ENCODE measurements at regions not wholly inside any gene's neighbourhood (a gene's known extent, or its start where the extent isn't known, plus 50 kb on each side); places are given as distances from the start of the nearest gene placed in this dataset.

DNA sequence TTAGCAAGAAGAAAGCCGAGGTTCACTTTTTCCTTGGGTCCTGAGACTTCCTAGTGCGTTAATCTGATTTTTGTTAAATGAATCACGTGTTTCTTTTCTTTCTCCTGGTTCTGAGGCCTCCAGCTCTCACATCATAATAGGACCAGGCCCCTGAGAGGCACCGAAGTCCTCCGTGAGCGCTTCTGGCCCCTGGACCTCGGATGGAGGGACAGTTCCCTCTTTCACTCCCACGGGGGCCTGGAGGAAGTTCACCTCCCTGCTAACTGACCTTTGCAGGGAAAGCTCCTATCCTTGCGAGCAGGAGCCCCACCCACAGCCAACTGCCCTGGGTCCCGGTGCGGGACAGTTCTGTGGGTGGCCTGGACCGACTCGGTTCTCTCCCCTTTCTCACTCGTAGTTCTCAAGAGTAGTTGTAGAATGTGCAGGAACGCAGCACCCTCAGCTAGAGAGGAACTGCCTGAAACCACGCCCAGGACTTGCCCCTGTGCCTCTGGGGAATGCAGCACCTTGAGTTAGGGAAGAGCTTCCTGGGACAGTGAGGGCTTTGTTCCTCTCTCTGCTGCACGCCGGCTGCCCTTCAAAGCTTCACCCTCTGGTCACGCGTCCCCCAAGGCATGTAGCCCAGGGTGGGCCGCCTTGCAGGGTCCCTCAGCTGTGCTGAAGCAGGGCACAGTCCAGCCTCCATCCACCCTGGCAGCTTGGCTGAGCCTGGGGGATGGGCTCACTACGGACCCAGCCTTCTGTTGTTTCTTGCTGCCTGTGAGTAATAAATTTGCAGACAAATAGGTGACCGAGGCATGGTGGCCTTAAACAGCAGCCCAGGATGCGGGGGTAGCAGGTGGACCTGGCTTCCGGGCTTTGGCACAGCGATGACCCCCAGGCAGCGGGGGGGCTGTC lies 264.6 kb downstream of the ADGRD1 start:
- Mint-ChIP-seq H3K36me3 (ENCODE audit: low read depth, unreplicated experiment) (no peaks in the 10 kb centered on the region), H3K4me3 (ENCODE audit: unreplicated experiment) (no peak overlapping the region)
- DNase-seq (ENCODE audit: low spot score): no peak

DNA sequence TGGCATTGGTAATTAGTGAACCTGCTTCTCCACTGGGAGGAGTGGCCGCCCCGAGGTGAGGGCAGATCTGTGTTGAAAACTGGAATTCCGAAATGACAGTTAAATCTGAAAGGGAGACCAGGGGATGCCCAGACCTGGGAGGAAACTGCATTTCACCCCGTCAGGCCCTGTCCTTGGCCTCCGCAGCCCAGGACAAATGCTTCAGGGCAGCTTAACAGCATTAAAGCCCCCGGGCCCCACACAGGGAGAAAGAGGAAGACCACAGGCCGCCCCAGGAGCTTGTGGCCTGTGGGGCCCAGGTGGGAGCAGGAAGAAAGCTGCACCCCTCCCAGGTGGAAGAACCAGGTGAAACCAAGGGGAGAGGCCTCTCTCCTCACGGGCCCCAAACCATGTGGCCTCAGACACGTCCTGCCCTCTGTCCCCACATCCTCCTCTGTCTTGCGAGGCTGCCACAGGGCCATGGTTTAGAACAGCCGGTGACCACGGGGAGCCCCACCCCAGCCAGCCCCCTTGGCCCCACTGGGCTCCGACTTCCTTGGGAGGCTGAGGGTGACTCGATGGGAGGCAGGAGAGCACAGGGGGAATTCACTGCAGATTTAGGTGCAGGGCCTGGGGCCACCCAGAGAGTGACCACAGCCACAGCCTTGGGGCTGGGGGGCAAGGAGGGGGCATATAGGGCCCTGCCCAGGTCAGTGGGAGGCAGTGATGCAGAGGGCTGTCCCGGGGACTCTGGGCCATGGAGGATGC lies 265.4 kb downstream of the ADGRD1 start:
- Mint-ChIP-seq H3K4me3 (ENCODE audit: unreplicated experiment) (no peak overlapping the region), H3K9me3 (ENCODE audit: unreplicated experiment) (no peaks in the 10 kb centered on the region), H3K36me3 (ENCODE audit: low read depth, unreplicated experiment) (no peaks in the 10 kb centered on the region), H3K27me3 (ENCODE audit: unreplicated experiment) (peaks cover 6% of the 10 kb centered on the region), H3K27ac (ENCODE audit: unreplicated experiment) (no peak overlapping the region), H3K4me1 (ENCODE audit: unreplicated experiment) (peaks cover 31% of the 10 kb centered on the region)
- TF ChIP-seq, protein P1, sequence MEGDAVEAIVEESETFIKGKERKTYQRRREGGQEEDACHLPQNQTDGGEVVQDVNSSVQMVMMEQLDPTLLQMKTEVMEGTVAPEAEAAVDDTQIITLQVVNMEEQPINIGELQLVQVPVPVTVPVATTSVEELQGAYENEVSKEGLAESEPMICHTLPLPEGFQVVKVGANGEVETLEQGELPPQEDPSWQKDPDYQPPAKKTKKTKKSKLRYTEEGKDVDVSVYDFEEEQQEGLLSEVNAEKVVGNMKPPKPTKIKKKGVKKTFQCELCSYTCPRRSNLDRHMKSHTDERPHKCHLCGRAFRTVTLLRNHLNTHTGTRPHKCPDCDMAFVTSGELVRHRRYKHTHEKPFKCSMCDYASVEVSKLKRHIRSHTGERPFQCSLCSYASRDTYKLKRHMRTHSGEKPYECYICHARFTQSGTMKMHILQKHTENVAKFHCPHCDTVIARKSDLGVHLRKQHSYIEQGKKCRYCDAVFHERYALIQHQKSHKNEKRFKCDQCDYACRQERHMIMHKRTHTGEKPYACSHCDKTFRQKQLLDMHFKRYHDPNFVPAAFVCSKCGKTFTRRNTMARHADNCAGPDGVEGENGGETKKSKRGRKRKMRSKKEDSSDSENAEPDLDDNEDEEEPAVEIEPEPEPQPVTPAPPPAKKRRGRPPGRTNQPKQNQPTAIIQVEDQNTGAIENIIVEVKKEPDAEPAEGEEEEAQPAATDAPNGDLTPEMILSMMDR (IDR thresholded peaks at IDR 0.05; ENCODE audit: unreplicated experiment): no peak
- DNase-seq (ENCODE audit: low spot score): no peak

More for the DNA sequence above, 264.6 kb downstream of the ADGRD1 start:
- no peaks in the 10 kb centered on the region for H3K9me3 Mint-ChIP-seq (ENCODE audit: unreplicated experiment)
- no peak overlapping the region for H3K27ac Mint-ChIP-seq (ENCODE audit: unreplicated experiment)
- H3K27me3 Mint-ChIP-seq (ENCODE audit: unreplicated experiment): peaks cover 6% of the 10 kb centered on the region
- H3K4me1 Mint-ChIP-seq (ENCODE audit: unreplicated experiment): peaks cover 31% of the 10 kb centered on the region
- TF ChIP-seq, protein P1 (IDR thresholded peaks at IDR 0.05; ENCODE audit: unreplicated experiment): no peak

DNA sequence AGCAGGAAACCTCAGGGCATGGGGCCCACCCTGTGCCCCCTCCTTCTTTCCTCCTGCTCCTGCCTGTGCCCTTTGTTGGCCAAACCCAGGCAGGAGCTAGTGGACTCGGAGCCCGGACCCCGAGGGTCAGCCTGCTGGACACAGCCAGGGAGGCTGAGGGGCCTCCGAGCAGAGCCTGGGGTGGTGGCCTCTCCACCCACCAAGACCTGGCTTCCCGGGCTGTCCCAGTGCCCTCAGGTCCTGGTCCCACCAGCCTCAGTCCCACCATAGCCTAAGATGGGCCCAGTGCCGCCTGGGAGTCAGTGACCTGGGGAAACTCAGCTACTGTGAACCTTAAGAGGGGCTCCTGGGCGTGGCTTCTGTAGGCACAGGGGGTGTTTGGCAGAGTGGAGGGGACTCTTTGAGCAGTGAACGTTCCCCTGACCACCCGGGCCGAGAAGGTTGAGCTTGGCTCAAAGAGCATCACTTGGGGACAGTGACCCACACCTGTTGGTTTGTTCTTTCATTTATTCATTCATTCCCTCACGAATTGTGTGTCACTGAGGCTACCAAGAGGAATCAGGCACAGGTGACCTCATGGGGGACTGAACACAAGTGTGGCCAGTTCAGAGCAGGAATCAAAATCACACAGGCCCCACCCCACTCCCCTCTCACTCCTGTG lies 266.1 kb downstream of the ADGRD1 start:
- H3K4me1 Mint-ChIP-seq (ENCODE audit: unreplicated experiment): peaks cover 31% of the 10 kb centered on the region
- no peaks in the 10 kb centered on the region for H3K36me3 Mint-ChIP-seq (ENCODE audit: low read depth, unreplicated experiment)
- TF ChIP-seq, protein P1 (IDR thresholded peaks at IDR 0.05; ENCODE audit: unreplicated experiment): no peak
- DNase-seq (ENCODE audit: low spot score): no peak
- no peak overlapping the region for H3K4me3 Mint-ChIP-seq (ENCODE audit: unreplicated experiment)
- peaks cover 6% of the 10 kb centered on the region for H3K27me3 Mint-ChIP-seq (ENCODE audit: unreplicated experiment)
- H3K27ac Mint-ChIP-seq (ENCODE audit: unreplicated experiment): no peak overlapping the region
- no peaks in the 10 kb centered on the region for H3K9me3 Mint-ChIP-seq (ENCODE audit: unreplicated experiment)

DNA sequence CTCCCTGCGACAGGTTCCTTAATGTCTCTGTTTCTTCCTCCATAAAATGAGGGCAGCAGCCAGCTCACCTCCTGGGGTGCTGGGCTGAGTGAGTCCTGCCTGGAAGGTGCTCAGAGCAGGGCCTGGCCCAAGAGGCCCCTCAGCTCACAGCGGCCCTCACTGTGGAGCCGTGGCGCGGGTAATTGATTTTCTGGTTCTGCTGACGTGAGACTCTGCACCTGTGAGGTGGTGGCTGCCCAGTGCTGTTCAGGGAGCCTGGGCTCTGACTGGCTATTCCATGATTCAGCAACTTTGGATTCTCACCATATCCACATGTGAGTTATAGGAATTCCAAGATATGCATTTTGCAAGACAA lies 266.6 kb downstream of the ADGRD1 start:
- Mint-ChIP-seq H3K36me3 (ENCODE audit: low read depth, unreplicated experiment) (no peaks in the 10 kb centered on the region), H3K4me1 (ENCODE audit: unreplicated experiment) (peaks cover 31% of the 10 kb centered on the region), H3K27ac (ENCODE audit: unreplicated experiment) (no peak overlapping the region), H3K4me3 (ENCODE audit: unreplicated experiment) (no peak overlapping the region), H3K27me3 (ENCODE audit: unreplicated experiment) (peaks cover 6% of the 10 kb centered on the region), H3K9me3 (ENCODE audit: unreplicated experiment) (no peaks in the 10 kb centered on the region)
- TF ChIP-seq, protein P1 (IDR thresholded peaks at IDR 0.05; ENCODE audit: unreplicated experiment): no peak
- no peak for DNase-seq (ENCODE audit: low spot score)
